ENCODE measurements at regions not wholly inside any gene's neighbourhood (a gene's known extent, or its start where the extent isn't known, plus 50 kb on each side); places are given as distances from the start of the nearest gene placed in this dataset.
"Not testable (repeated sequence)": the region's sequence is repeated elsewhere in the genome, so short reads cannot be mapped to it uniquely, and the experiment has no call there.

- Mint-ChIP-seq H3K27me3 (peaks cover 0 to 4% of the 10 kb centered on the region in 2 donors), H3K36me3 (no peaks in the 10 kb centered on the region), H3K4me1 (peaks cover 28 to 32% (median 28%) of the 10 kb centered on the region in 3 donors), H3K9me3 (peaks cover 10 to 24% (median 24%) of the 10 kb centered on the region in 3 donors), H3K4me3 (peak overlapping the region in 2 of 3 donors; percentile 3 to 20), H3K27ac (peak overlapping the region; percentile 86 to 87)
- CTCF ChIA-PET = no interaction called here
- peaks cover 3% of the 10 kb centered on the region for H3K9me3 ChIP-seq
- H3K4me1 ChIP-seq (ENCODE audit: control insufficient read depth in 1 of 2, extremely low read depth in 1 of 2, insufficient read depth in 2 of 2, low read length in 2 of 2) = peaks cover 0 to 19% of the 10 kb centered on the region in 2 experiments
- H3K36me3 ChIP-seq (ENCODE audit: control insufficient read depth in 2 of 2, extremely low read depth in 1 of 2, insufficient read depth in 1 of 2, low read length in 1 of 2) = no peaks in the 10 kb centered on the region
- POLR2A ChIA-PET = no interaction called here
- no peak overlapping the region for H3K4me3 ChIP-seq (ENCODE audit: control insufficient read depth in 1 of 2, extremely low read depth in 1 of 2, low read length in 1 of 2)
- DNase-seq (peak in 2 of 35 experiments; percentile 13 to 24), ATAC-seq (replicated peaks in 1 of 4) (peak in 3 of 4 experiments; percentile 54 to 78 (median 76))
- no peaks in the 10 kb centered on the region for H3K27me3 ChIP-seq (replicated peaks in 1 of 2; ENCODE audit: control insufficient read depth in 2 of 2, extremely low read depth in 1 of 2, insufficient read depth in 2 of 2, low read length in 1 of 2)
- WGBS (ENCODE audit: insufficient coverage) = 0% methylated on average over 1 of the region's 1 CpG
- H3K27ac ChIP-seq (ENCODE audit: low read length) = peak overlapping the region; percentile 65
These were observed 732.7 kb downstream of the TBC1D22A start for GRCh38 chr22:47495110-47495509.

DNA sequence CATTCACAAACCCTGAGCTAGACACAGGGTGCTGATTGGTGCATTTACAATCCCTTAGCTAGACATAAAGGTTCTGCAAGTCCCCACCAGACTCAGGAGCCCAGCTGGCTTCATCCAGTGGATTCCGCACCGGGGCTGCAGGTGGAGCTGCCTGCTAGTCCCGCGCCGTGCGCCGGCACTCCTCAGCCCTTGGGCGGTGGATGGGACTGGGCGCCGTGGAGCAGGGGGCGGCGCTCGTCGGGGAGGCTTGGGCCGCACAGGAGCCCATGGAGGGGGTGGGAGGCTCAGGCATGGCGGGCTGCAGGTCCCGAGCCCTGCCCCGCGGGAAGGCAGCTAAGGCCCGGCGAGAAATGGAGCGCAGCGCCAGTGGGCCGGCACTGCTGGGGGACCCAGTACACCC lies 725.7 kb downstream of the TBC1D22A start:
- 93% methylated on average over 2 of the region's 24 CpGs for WGBS (ENCODE audit: insufficient coverage)
- not testable (repeated sequence) for ATAC-seq (replicated peaks in 1 of 4); H3K4me3 Mint-ChIP-seq

DNA sequence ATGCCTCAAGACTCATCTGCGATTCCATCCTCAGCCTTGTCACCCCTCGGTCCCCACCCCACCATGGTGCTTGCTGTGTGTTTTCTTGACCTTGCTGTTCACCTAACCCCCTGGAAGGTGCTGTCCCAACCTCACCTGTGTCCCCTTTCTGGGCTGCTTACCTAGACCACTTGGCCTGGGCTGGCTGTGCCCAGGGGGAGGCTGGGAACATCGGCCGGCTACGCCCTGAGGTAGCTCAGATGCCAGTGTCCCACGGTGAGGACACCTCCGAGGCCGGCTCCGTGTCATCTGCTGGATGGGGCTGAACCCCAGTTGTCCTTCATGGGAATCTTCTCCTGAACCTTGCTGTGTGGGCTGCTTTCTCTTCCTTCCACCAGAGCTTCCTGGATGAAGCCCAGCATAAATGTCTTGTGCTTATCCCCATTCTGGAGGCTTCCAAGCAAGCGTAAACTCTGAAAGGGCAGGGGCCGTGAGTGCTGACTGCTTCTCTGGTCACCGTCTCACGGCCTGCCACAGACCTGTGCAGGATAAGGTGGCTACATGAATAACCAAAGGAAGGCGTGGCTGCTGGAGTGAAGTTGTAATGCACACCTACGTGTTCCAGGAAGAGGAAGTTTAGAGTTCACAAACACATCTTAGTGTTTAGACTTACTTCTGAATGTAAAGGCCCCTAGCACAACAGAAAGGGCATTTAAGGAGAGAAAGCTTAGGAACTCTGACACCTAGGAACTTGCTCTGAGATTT lies 724.3 kb downstream of the TBC1D22A start:
- 77% methylated on average over 13 of the region's 15 CpGs for WGBS (ENCODE audit: insufficient coverage)
- Histone ChIP-seq H3K4me1 (ENCODE audit: control insufficient read depth in 1 of 2, extremely low read depth in 1 of 2, insufficient read depth in 2 of 2, low read length in 2 of 2) (no peaks in the 10 kb centered on the region), H3K27me3 (replicated peaks in 1 of 2; ENCODE audit: control insufficient read depth in 2 of 2, extremely low read depth in 1 of 2, insufficient read depth in 2 of 2, low read length in 1 of 2) (no peaks in the 10 kb centered on the region), H3K36me3 (ENCODE audit: control insufficient read depth in 2 of 2, extremely low read depth in 1 of 2, insufficient read depth in 1 of 2, low read length in 1 of 2) (no peaks in the 10 kb centered on the region), H3K27ac (ENCODE audit: low read length) (peak overlapping the region; percentile 34), H3K9me3 (no peaks in the 10 kb centered on the region), H3K4me3 (ENCODE audit: control insufficient read depth in 1 of 2, extremely low read depth in 1 of 2, low read length in 1 of 2) (peak overlapping the region in 1 of 2 donors; percentile 36)
- CTCF ChIA-PET = no interaction called here
- POLR2A ChIA-PET = no interaction called here
- ATAC-seq (replicated peaks in 1 of 4) (no peak), DNase-seq (no peak)
- peak overlapping the region; percentile 33 to 66 (median 52) for H3K4me3 Mint-ChIP-seq
- peaks cover 10 to 15% of the 10 kb centered on the region in 2 donors for H3K27me3 Mint-ChIP-seq
- no peaks in the 10 kb centered on the region for H3K36me3 Mint-ChIP-seq
- no peaks in the 10 kb centered on the region for H3K4me1 Mint-ChIP-seq
- peak overlapping the region; percentile 59 to 64 for H3K27ac Mint-ChIP-seq
- no peaks in the 10 kb centered on the region for H3K9me3 Mint-ChIP-seq

More for the DNA sequence above, 725.7 kb downstream of the TBC1D22A start:
- H3K4me1 ChIP-seq (ENCODE audit: control insufficient read depth in 1 of 2, extremely low read depth in 1 of 2, insufficient read depth in 2 of 2, low read length in 2 of 2); H3K4me1 Mint-ChIP-seq; POLR2A ChIA-PET; H3K36me3 Mint-ChIP-seq; H3K27ac Mint-ChIP-seq; H3K27me3 Mint-ChIP-seq; H3K9me3 Mint-ChIP-seq; CTCF ChIA-PET; H3K9me3 ChIP-seq; H3K27me3 ChIP-seq (replicated peaks in 1 of 2; ENCODE audit: control insufficient read depth in 2 of 2, extremely low read depth in 1 of 2, insufficient read depth in 2 of 2, low read length in 1 of 2); H3K36me3 ChIP-seq (ENCODE audit: control insufficient read depth in 2 of 2, extremely low read depth in 1 of 2, insufficient read depth in 1 of 2, low read length in 1 of 2); H3K4me3 ChIP-seq (ENCODE audit: control insufficient read depth in 1 of 2, extremely low read depth in 1 of 2, low read length in 1 of 2); DNase-seq; H3K27ac ChIP-seq (ENCODE audit: low read length): not testable (repeated sequence)

DNA sequence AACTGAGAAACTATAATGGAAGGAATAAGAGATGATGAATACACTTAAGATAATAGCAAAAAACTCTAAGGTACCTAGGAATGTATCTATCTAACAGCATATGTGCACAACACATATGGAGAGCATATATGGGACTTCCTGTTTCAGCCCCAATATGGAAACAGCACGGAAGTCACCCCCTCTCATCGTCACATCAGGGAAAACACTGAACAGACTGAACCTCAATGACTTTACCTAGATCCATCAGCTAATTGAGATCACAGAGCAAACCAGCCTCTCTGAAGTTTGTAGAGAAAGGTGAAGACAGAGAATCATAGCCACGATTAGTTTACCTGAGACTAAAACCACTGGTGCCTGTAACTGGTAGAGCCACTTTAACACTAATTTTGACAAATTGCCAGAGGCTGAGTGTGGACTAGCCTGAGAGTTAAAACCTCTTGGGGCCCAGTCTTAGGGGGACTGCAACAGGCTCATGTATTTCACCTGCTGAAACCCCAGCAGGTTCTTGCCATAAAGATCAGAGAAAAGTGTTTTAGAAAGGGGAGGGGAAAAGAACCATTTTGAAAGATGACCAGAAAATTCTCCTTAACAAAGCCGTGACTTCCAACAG lies 722.6 kb downstream of the TBC1D22A start:
- ChIA-PET CTCF (no interaction called here), POLR2A (no interaction called here)
- Mint-ChIP-seq H3K27ac (peak overlapping the region in 1 of 2 donors; percentile 40), H3K9me3 (no peaks in the 10 kb centered on the region), H3K27me3 (peaks cover 10 to 22% of the 10 kb centered on the region in 2 donors), H3K4me1 (no peaks in the 10 kb centered on the region), H3K36me3 (no peaks in the 10 kb centered on the region), H3K4me3 (peak overlapping the region; percentile 9 to 66 (median 13))
- no peaks in the 10 kb centered on the region for H3K9me3 ChIP-seq
- ATAC-seq (replicated peaks in 1 of 4) (no peak), DNase-seq (no peak)
- H3K4me1 ChIP-seq (ENCODE audit: control insufficient read depth in 1 of 2, extremely low read depth in 1 of 2, insufficient read depth in 2 of 2, low read length in 2 of 2) = no peaks in the 10 kb centered on the region
- H3K36me3 ChIP-seq (ENCODE audit: control insufficient read depth in 2 of 2, extremely low read depth in 1 of 2, insufficient read depth in 1 of 2, low read length in 1 of 2) = no peaks in the 10 kb centered on the region
- no peaks in the 10 kb centered on the region for H3K27me3 ChIP-seq (replicated peaks in 1 of 2; ENCODE audit: control insufficient read depth in 2 of 2, extremely low read depth in 1 of 2, insufficient read depth in 2 of 2, low read length in 1 of 2)
- H3K27ac ChIP-seq (ENCODE audit: low read length) = peak overlapping the region; percentile 26
- H3K4me3 ChIP-seq (ENCODE audit: control insufficient read depth in 1 of 2, extremely low read depth in 1 of 2, low read length in 1 of 2) = no peak overlapping the region
- WGBS (ENCODE audit: insufficient coverage) = 70% methylated on average over 2 of the region's 4 CpGs

- no CpG with 5 or more reads among the region's 3 CpGs for WGBS (ENCODE audit: insufficient coverage)
- Mint-ChIP-seq H3K27me3 (peaks cover 17 to 24% of the 10 kb centered on the region in 2 donors), H3K36me3 (no peaks in the 10 kb centered on the region), H3K4me1 (peaks cover 16 to 23% (median 18%) of the 10 kb centered on the region in 3 donors), H3K27ac (no peak overlapping the region), H3K4me3 (no peak overlapping the region), H3K9me3 (no peaks in the 10 kb centered on the region)
- no peak for DNase-seq
- no peaks in the 10 kb centered on the region for H3K27me3 ChIP-seq (replicated peaks in 1 of 2; ENCODE audit: control insufficient read depth in 2 of 2, extremely low read depth in 1 of 2, insufficient read depth in 2 of 2, low read length in 1 of 2)
- H3K36me3 ChIP-seq (ENCODE audit: control insufficient read depth in 2 of 2, extremely low read depth in 1 of 2, insufficient read depth in 1 of 2, low read length in 1 of 2) = no peaks in the 10 kb centered on the region
- no peak overlapping the region for H3K27ac ChIP-seq (ENCODE audit: low read length)
- ATAC-seq (replicated peaks in 1 of 4) = no peak
- POLR2A ChIA-PET = no interaction called here
- H3K4me1 ChIP-seq (ENCODE audit: control insufficient read depth in 1 of 2, extremely low read depth in 1 of 2, insufficient read depth in 2 of 2, low read length in 2 of 2) = no peaks in the 10 kb centered on the region
- CTCF ChIA-PET = no interaction called here
- H3K9me3 ChIP-seq = no peaks in the 10 kb centered on the region
- H3K4me3 ChIP-seq (ENCODE audit: control insufficient read depth in 1 of 2, extremely low read depth in 1 of 2, low read length in 1 of 2) = no peak overlapping the region
These were observed 713.8 kb downstream of the TBC1D22A start for GRCh38 chr22:47476231-47476630.

DNA sequence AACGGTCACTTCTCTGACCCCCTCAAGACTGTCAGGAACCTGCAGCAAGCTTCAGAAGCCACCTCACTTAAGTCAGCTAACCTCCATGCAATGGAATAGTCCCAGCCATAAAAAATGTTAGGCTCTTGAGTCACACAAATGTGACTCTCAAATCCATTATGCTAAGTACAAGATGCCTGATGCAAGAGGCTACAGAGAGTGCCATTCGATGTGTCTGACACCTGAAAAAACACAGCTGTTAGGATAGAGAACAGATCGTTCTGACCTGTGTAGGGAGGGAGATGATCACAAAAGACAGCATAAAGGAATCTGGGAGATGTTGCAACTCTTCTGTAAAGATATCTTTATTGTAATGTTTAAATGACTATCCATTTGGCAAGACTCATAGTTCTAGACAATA lies 712.4 kb downstream of the TBC1D22A start:
- Mint-ChIP-seq H3K27me3 (peaks cover 12 to 17% of the 10 kb centered on the region in 2 donors), H3K9me3 (no peaks in the 10 kb centered on the region), H3K4me3 (peak overlapping the region; percentile 36 to 59 (median 39)), H3K4me1 (peaks cover 16 to 23% (median 18%) of the 10 kb centered on the region in 3 donors), H3K36me3 (no peaks in the 10 kb centered on the region), H3K27ac (no peak overlapping the region)
- POLR2A ChIA-PET = no interaction called here
- peak overlapping the region in 1 of 2 donors; percentile 28 for H3K4me3 ChIP-seq (ENCODE audit: control insufficient read depth in 1 of 2, extremely low read depth in 1 of 2, low read length in 1 of 2)
- H3K36me3 ChIP-seq (ENCODE audit: control insufficient read depth in 2 of 2, extremely low read depth in 1 of 2, insufficient read depth in 1 of 2, low read length in 1 of 2) = no peaks in the 10 kb centered on the region
- H3K27ac ChIP-seq (ENCODE audit: low read length) = no peak overlapping the region
- H3K9me3 ChIP-seq = no peaks in the 10 kb centered on the region
- WGBS (ENCODE audit: insufficient coverage) = 68% methylated on average over 2 of the region's 3 CpGs
- no peaks in the 10 kb centered on the region for H3K4me1 ChIP-seq (ENCODE audit: control insufficient read depth in 1 of 2, extremely low read depth in 1 of 2, insufficient read depth in 2 of 2, low read length in 2 of 2)
- no peaks in the 10 kb centered on the region for H3K27me3 ChIP-seq (replicated peaks in 1 of 2; ENCODE audit: control insufficient read depth in 2 of 2, extremely low read depth in 1 of 2, insufficient read depth in 2 of 2, low read length in 1 of 2)
- ATAC-seq (replicated peaks in 1 of 4) (no peak), DNase-seq (no peak)
- CTCF ChIA-PET = no interaction called here

Data from T-cell (primary cell).